IMR-90 (cell line): ENCODE measurements at regions not wholly inside any gene's neighbourhood (a gene's known extent, or its start where the extent isn't known, plus 50 kb on each side); places are given as distances from the start of the nearest gene placed in this dataset.

ENCODE experiments used
- ATAC-seq: fragments of 200-7000 bp; cut with Tn5 transposase; 2 replicates; pipeline ENCODE4 v1.9.1; 2020; ENCODE audit warnings: low read depth, mild to moderate bottlenecking, moderate library complexity
- BruUV-seq: library from RNA; stranded (reverse); fragments of 400-500 nt; replicated peaks from 2 replicates; lab custom pipeline; 2021; lab: Mats Ljungman, UMichigan
- CTCF ChIA-PET: fragments of 300-600 bp; formaldehyde crosslinking; extraction: SDS; loops from one replicate; lab custom pipeline; 2021; ENCODE audit warnings: antibody characterized with exemption; lab: Yijun Ruan, JAX
- POLR2A ChIA-PET: fragments of 300-600 bp; sonication (Branson Sonifier 250); formaldehyde crosslinking; loops from one replicate; lab custom pipeline; 2022; ENCODE audit warnings: antibody characterized with exemption; ENCODE audit not compliant: unreplicated experiment; lab: Charles Lee
- DNase-seq: peaks from one replicate; pipeline ENCODE4 v3.0.0; 2013
- H2AFZ ChIP-seq: replicated peaks from 2 replicates; pipeline ENCODE3; 2013; ENCODE audit warnings: low read length, mild to moderate bottlenecking; ENCODE audit not compliant: poor library complexity
- H2AK5ac ChIP-seq: 2 replicates; pipeline ENCODE4 v1.6.1; 2013; ENCODE audit warnings: low read depth, low read length, inconsistent platforms
- H2AK9ac ChIP-seq: replicated peaks from 2 replicates; pipeline ENCODE3; 2013; ENCODE audit warnings: mild to moderate bottlenecking, low read depth, low read length, moderate library complexity; ENCODE audit not compliant: poor library complexity
- H2BK120ac ChIP-seq: 2 replicates; pipeline ENCODE4 v1.6.1; 2013; ENCODE audit warnings: low read depth, low read length, inconsistent platforms
- H2BK15ac ChIP-seq: 3 replicates; pipeline ENCODE4 v1.6.1; 2013; ENCODE audit warnings: low read depth, low read length, inconsistent platforms
- H2BK20ac ChIP-seq: 2 replicates; pipeline ENCODE4 v1.6.1; 2013; ENCODE audit warnings: low read depth, mild to moderate bottlenecking, inconsistent platforms, low read length, moderate library complexity
- H2BK5ac ChIP-seq: 2 replicates; pipeline ENCODE4 v1.6.1; 2013; ENCODE audit warnings: mild to moderate bottlenecking, low read depth, low read length, inconsistent platforms; ENCODE audit not compliant: poor library complexity, severe bottlenecking
- H3K14ac ChIP-seq: replicated peaks from 2 replicates; pipeline ENCODE4 v1.6.1; 2013; ENCODE audit warnings: low read depth, low read length, inconsistent platforms
- H3K18ac ChIP-seq: 2 replicates; pipeline ENCODE4 v1.6.1; 2013; ENCODE audit warnings: low read depth, low read length, control low read depth
- H3K23ac ChIP-seq: 2 replicates; pipeline ENCODE4 v1.6.1; 2013; ENCODE audit warnings: low read depth, low read length, inconsistent platforms
- H3K27ac ChIP-seq: 2 replicates; pipeline ENCODE4 v1.5.1; 2013; ENCODE audit warnings: mild to moderate bottlenecking, control low read depth, low read length; ENCODE audit not compliant: insufficient read depth
- H3K27me3 ChIP-seq: 2 replicates; pipeline ENCODE4 v1.6.1; 2013; ENCODE audit warnings: low read length; ENCODE audit not compliant: control insufficient read depth, insufficient read depth
- H3K36me3 ChIP-seq: 2 replicates; pipeline ENCODE4 v1.6.1; 2013; ENCODE audit warnings: low read length, mixed read lengths; ENCODE audit not compliant: control insufficient read depth, insufficient read depth
- H3K4ac ChIP-seq: 2 replicates; pipeline ENCODE4 v1.6.1; 2013; ENCODE audit warnings: low read depth, low read length, inconsistent platforms
- H3K4me1 ChIP-seq: 2 replicates; pipeline ENCODE4 v1.6.1; 2013; ENCODE audit warnings: low read length, mixed read lengths; ENCODE audit not compliant: control insufficient read depth, insufficient read depth
- H3K4me2 ChIP-seq: 2 replicates; pipeline ENCODE4 v1.6.1; 2013; ENCODE audit warnings: low read depth, mild to moderate bottlenecking, control low read depth, low read length, moderate library complexity
- H3K4me3 ChIP-seq: 2 replicates; pipeline ENCODE4 v1.5.1; 2013; ENCODE audit warnings: low read depth, mild to moderate bottlenecking, control low read depth, low read length, moderate library complexity; ENCODE audit not compliant: insufficient read depth
- H3K56ac ChIP-seq: 2 replicates; pipeline ENCODE4 v1.6.1; 2013; ENCODE audit warnings: low read length, inconsistent platforms; ENCODE audit not compliant: insufficient read depth; ENCODE audit errors: extremely low read depth
- H3K79me1 ChIP-seq, 2 experiments: 2 replicates each; pipeline ENCODE4 v1.6.1; 2013; ENCODE audit warnings: low read length in 2 of 2, inconsistent platforms in 1 of 2, low read depth in 1 of 2
- H3K9ac ChIP-seq: 2 replicates; pipeline ENCODE4 v1.6.1; 2013; ENCODE audit warnings: low read depth, low read length, control low read depth
- H3K9me1 ChIP-seq: 2 replicates; pipeline ENCODE4 v1.6.1; 2013; ENCODE audit warnings: low read length, inconsistent platforms; ENCODE audit not compliant: insufficient read depth
- H3K9me3 ChIP-seq: 2 replicates; pipeline ENCODE4 v1.6.1; 2013; ENCODE audit warnings: low read length; ENCODE audit not compliant: control insufficient read depth, insufficient read depth
- H4K20me1 ChIP-seq: 2 replicates; pipeline ENCODE4 v1.6.1; 2013; ENCODE audit warnings: low read length, inconsistent platforms; ENCODE audit not compliant: insufficient read depth
- H4K5ac ChIP-seq: 2 replicates; pipeline ENCODE4 v1.6.1; 2013; ENCODE audit warnings: mild to moderate bottlenecking, low read depth, low read length, control low read depth
- H4K8ac ChIP-seq, 2 experiments: 2 replicates each; pipeline ENCODE4 v1.6.1; 2013; ENCODE audit warnings: low read depth in 2 of 2, low read length in 2 of 2, control low read depth in 1 of 2, inconsistent platforms in 1 of 2
- H4K91ac ChIP-seq: 2 replicates; pipeline ENCODE4 v1.6.1; 2013; ENCODE audit warnings: low read depth, low read length, inconsistent platforms; ENCODE audit not compliant: insufficient read depth
- CHD1 ChIP-seq: IDR thresholded peaks from 2 replicates; pipeline ENCODE4 v1.6.1; 2012; ENCODE audit warnings: low read depth, low read length, improper control_type of control experiment
- ELK1 ChIP-seq: fragments of 150-350 bp; IDR thresholded peaks from 2 replicates; pipeline ENCODE4 v1.6.1; 2016; ENCODE audit warnings: low read depth, mild to moderate bottlenecking, low read length, moderate library complexity, borderline replicate concordance
- MAFK ChIP-seq: IDR thresholded peaks from 2 replicates; pipeline ENCODE4 v1.6.1; 2012; ENCODE audit warnings: low read depth, low read length, improper control_type of control experiment
- MAZ ChIP-seq: IDR thresholded peaks from 2 replicates; pipeline ENCODE4 v1.6.1; 2012; ENCODE audit warnings: low read depth, mild to moderate bottlenecking, low read length, improper control_type of control experiment, moderate library complexity, borderline replicate concordance
- MXI1 ChIP-seq: IDR thresholded peaks from 2 replicates; pipeline ENCODE4 v1.6.1; 2012; ENCODE audit warnings: low read depth, mild to moderate bottlenecking, low read length, moderate library complexity, borderline replicate concordance
- NFE2L2 ChIP-seq: fragments of 150-350 bp; IDR thresholded peaks from 2 replicates; pipeline ENCODE4 v1.6.1; 2016; ENCODE audit warnings: low read depth, mild to moderate bottlenecking, low read length
- RAD21 ChIP-seq: IDR thresholded peaks from 2 replicates; pipeline ENCODE4 v1.6.1; 2012; ENCODE audit warnings: low read length, improper control_type of control experiment
- RCOR1 ChIP-seq: IDR thresholded peaks from 2 replicates; pipeline ENCODE4 v1.6.1; 2012; ENCODE audit warnings: mild to moderate bottlenecking, low read length, improper control_type of control experiment; ENCODE audit not compliant: insufficient replicate concordance
- WGBS, 2 experiments: methylation state at CpG; one replicate each; pipeline versions ENCODE4 v1.1.5 to v1.1.7; 2013; ENCODE audit warnings: missing lambda C conversion rate in 2 of 2; ENCODE audit not compliant: insufficient read length in 1 of 2; ENCODE audit errors: extremely low coverage in 2 of 2; 5-methylcytosine and 5-hydroxymethylcytosine counted together
- dilution Hi-C: fragments of 300-500 bp; cut with HindIII; formaldehyde crosslinking; loops from one replicate; pipeline ENCODE4 v1.14.3; 2018; ENCODE audit warnings: low sequenced_read_pairs; ENCODE audit not compliant: unreplicated experiment
- in situ Hi-C: fragments of 300-500 bp; cut with MboI; formaldehyde crosslinking; loops from 3 replicates; pipeline ENCODE4 v1.14.3; 2019; ENCODE audit warnings: low sequenced_read_pairs, inconsistent platforms, mixed read lengths
- intact Hi-C: fragments of 100-400 bp; cut with micrococcal nuclease; formaldehyde crosslinking; loops from 2 replicates; pipeline ENCODE4 v1.10.0; 2022

- H4K91ac ChIP-seq: no peak overlapping the region
- H2BK15ac ChIP-seq: no peak overlapping the region
- H4K5ac ChIP-seq: no peak overlapping the region
- H3K14ac ChIP-seq: no peak overlapping the region
- intact Hi-C loops: no loop called here
- H3K4ac ChIP-seq: no peak overlapping the region
- H4K20me1 ChIP-seq: no peaks in the 10 kb centered on the region
- no peaks in the 10 kb centered on the region for H3K79me1 ChIP-seq
- H3K27me3 ChIP-seq: no peaks in the 10 kb centered on the region
- no peak overlapping the region for H3K18ac ChIP-seq
- POLR2A ChIA-PET: no interaction called here
- no peak overlapping the region for H3K9ac ChIP-seq
- no peak overlapping the region for H2AFZ ChIP-seq
- no peaks in the 10 kb centered on the region for H3K9me1 ChIP-seq
- CTCF ChIA-PET: no interaction called here
- in situ Hi-C loops: no loop called here
- no peak overlapping the region for H4K8ac ChIP-seq
- no peaks in the 10 kb centered on the region for H3K4me1 ChIP-seq
- TF ChIP-seq RCOR1 (no peak), MXI1 (no peak), CHD1 (no peak), ELK1 (no peak), NFE2L2 (no peak), RAD21 (no peak), MAZ (no peak), MAFK (no peak)
- ATAC-seq (no peak; the same call in 1 of the 2 replicates), DNase-seq (peak; percentile 1)
- H2AK5ac ChIP-seq: no peak overlapping the region
- H2BK5ac ChIP-seq: no peak overlapping the region
- no peak overlapping the region for H2AK9ac ChIP-seq
- no peaks in the 10 kb centered on the region for H3K36me3 ChIP-seq
- H2BK120ac ChIP-seq: no peak overlapping the region
- H3K9me3 ChIP-seq: no peaks in the 10 kb centered on the region
- H3K4me3 ChIP-seq: no peak overlapping the region
- no peak overlapping the region for H3K4me2 ChIP-seq
- dilution Hi-C loops: no loop called here
- no TSS peak for BruUV-seq
- H3K23ac ChIP-seq: no peak overlapping the region
- H3K27ac ChIP-seq: no peak overlapping the region
- no peak overlapping the region for H3K56ac ChIP-seq
- H2BK20ac ChIP-seq: no peak overlapping the region
- 83% methylated on average over 2 of the region's 5 CpGs; no CpG with 5 or more reads in 1 of the 2 experiments for WGBS, 2 experiments
These were observed 431.4 kb downstream of the TBC1D4 start for GRCh38 chr13:75050419-75051046.
